CD4-positive, alpha-beta T cell (primary cell): ENCODE measurements at regions not wholly inside any gene's neighbourhood (a gene's known extent, or its start where the extent isn't known, plus 50 kb on each side); places are given as distances from the start of the nearest gene placed in this dataset.

Source experiments
- ATAC-seq: fragments of 200-7000 bp; cut with Tn5 transposase; one replicate; pipeline ENCODE4 v1.10.0; 2022; ENCODE audit warnings: mild to moderate bottlenecking; ENCODE audit not compliant: poor library complexity
- CTCF ChIA-PET: fragments of 350-600 bp; sonication (Branson Sonifier 250); formaldehyde crosslinking; loops from one replicate; lab custom pipeline; 2021; ENCODE audit warnings: antibody characterized with exemption, inconsistent platforms; lab: Charles Lee
- POLR2A ChIA-PET: fragments of 350-600 bp; sonication (Branson Sonifier 250); formaldehyde crosslinking; loops from one replicate; lab custom pipeline; 2021; ENCODE audit warnings: antibody characterized with exemption, inconsistent platforms; lab: Charles Lee
- DNase-seq, 14 experiments: peaks; one replicate each; pipeline ENCODE4 v3.0.0-alpha.2; 2013 to 2020; ENCODE audit warnings: mixed read lengths in 2 of 14
- H3K27ac ChIP-seq, 2 donors: one replicate each; pipeline versions ENCODE4 v1.5.1 to v1.7.0; 2013; ENCODE audit warnings: low read length in 2 of 2, low read depth in 1 of 2, mild to moderate bottlenecking in 1 of 2
- H3K27me3 ChIP-seq, 2 experiments: 1 replicate in 1 of 2; 2 replicates in 1 of 2; pipeline versions ENCODE4 v1.6.1 to v1.7.0; 2013; ENCODE audit warnings: low read length in 2 of 2, control low read depth in 1 of 2, mild to moderate bottlenecking in 1 of 2, moderate library complexity in 1 of 2; ENCODE audit not compliant: insufficient read depth in 2 of 2, control insufficient read depth in 1 of 2
- H3K36me3 ChIP-seq: one replicate; pipeline ENCODE4 v1.6.1; 2013; ENCODE audit warnings: low read length, control low read depth; ENCODE audit not compliant: insufficient read depth
- H3K4me1 ChIP-seq: one replicate; pipeline ENCODE4 v1.6.1; 2013; ENCODE audit warnings: low read length, control low read depth; ENCODE audit not compliant: insufficient read depth
- H3K4me3 ChIP-seq: one replicate; pipeline ENCODE4 v1.5.1; 2013; ENCODE audit warnings: mild to moderate bottlenecking, low read length, moderate library complexity
- H3K9me3 ChIP-seq, 2 experiments: 1 replicate in 1 of 2; 2 replicates in 1 of 2; pipeline versions ENCODE4 v1.6.1 to v1.7.0; 2013; ENCODE audit warnings: low read length in 2 of 2, mild to moderate bottlenecking in 2 of 2, control low read depth in 1 of 2, moderate library complexity in 1 of 2; ENCODE audit not compliant: control insufficient read depth in 1 of 2, insufficient read depth in 1 of 2
- H3K27ac Mint-ChIP-seq: one replicate; pipeline ENCODE4 v1.8.0; 2020; ENCODE audit warnings: mixed read lengths
- H3K27me3 Mint-ChIP-seq: one replicate; pipeline ENCODE4 v1.8.0; 2021; ENCODE audit warnings: mixed read lengths
- H3K36me3 Mint-ChIP-seq: one replicate; pipeline ENCODE4 v1.8.0; 2021; ENCODE audit warnings: low read depth, mixed read lengths
- H3K4me1 Mint-ChIP-seq: one replicate; pipeline ENCODE4 v1.8.0; 2021; ENCODE audit warnings: low read depth, mixed read lengths
- H3K4me3 Mint-ChIP-seq: one replicate; pipeline ENCODE4 v1.8.0; 2020; ENCODE audit warnings: mild to moderate bottlenecking, mixed read lengths
- H3K9me3 Mint-ChIP-seq: one replicate; pipeline ENCODE4 v1.8.0; 2020; ENCODE audit warnings: mixed read lengths
- CTCF ChIP-seq: fragments of 200-600 bp; IDR thresholded peaks from one replicate; pipeline ENCODE4 v1.8.0; 2022; ENCODE audit warnings: antibody characterized with exemption, mild to moderate bottlenecking
- intact Hi-C, 2 experiments: fragments of 100-400 bp; cut with DNase I in 1 of 2; cut with micrococcal nuclease in 1 of 2; formaldehyde crosslinking; loops; one replicate each; pipeline versions ENCODE4 v1.15.1 to v1.9.0; 2023 to 2025; cut with DNase I, micrococcal nuclease

- Mint-ChIP-seq H3K4me1 (peaks cover 29% of the 10 kb centered on the region), H3K27me3 (no peaks in the 10 kb centered on the region), H3K9me3 (peaks cover 3% of the 10 kb centered on the region), H3K4me3 (no peak overlapping the region), H3K36me3 (peaks cover 9% of the 10 kb centered on the region), H3K27ac (peak overlapping the region; percentile 95)
- no peak for TF ChIP-seq CTCF
- DNase-seq (no peak), ATAC-seq (no peak)
- Histone ChIP-seq H3K4me1 (peaks cover 16% of the 10 kb centered on the region), H3K36me3 (no peaks in the 10 kb centered on the region), H3K9me3 (peaks cover 0 to under 1% of the 10 kb centered on the region in 2 experiments), H3K4me3 (no peak overlapping the region), H3K27me3 (no peaks in the 10 kb centered on the region), H3K27ac (no peak overlapping the region)
- intact Hi-C loops, result loop anchor here (2.0 to 10.0 kb wide), 6 partner anchors 80 to 643 kb away; partner anchors contain the start of gene TSC22D1 (in 1 of the 2)
- ChIA-PET CTCF (no interaction called here), POLR2A (interaction anchor here (0.6 kb wide), 1 partner anchor 81 kb away, joined by 3 read pairs; no protein-coding TSS in a partner anchor)
Observed at GRCh38 chr13:44271915-44272341, 101.7 kb upstream of the SERP2 start.

- Histone ChIP-seq H3K27me3 (no peaks in the 10 kb centered on the region), H3K4me3 (no peak overlapping the region), H3K27ac (no peak overlapping the region), H3K9me3 (no peaks in the 10 kb centered on the region), H3K4me1 (peaks cover 18% of the 10 kb centered on the region), H3K36me3 (no peaks in the 10 kb centered on the region)
- Mint-ChIP-seq H3K36me3 (peaks cover 11% of the 10 kb centered on the region), H3K4me3 (no peak overlapping the region), H3K4me1 (peaks cover 31% of the 10 kb centered on the region), H3K27me3 (no peaks in the 10 kb centered on the region), H3K27ac (peak overlapping the region; percentile 95), H3K9me3 (peaks cover 4% of the 10 kb centered on the region)
- DNase-seq (no peak), ATAC-seq (no peak)
- TF ChIP-seq CTCF, result no peak
- POLR2A ChIA-PET, result interaction anchor here (0.6 to 2.2 kb wide), 2 partner anchors 80 to 164 kb away, joined by 3 to 13 read pairs; no protein-coding TSS in a partner anchor
- intact Hi-C loops, result loop anchor here (2.0 to 10.0 kb wide), 6 partner anchors 80 to 642 kb away; partner anchors contain the start of gene TSC22D1 (in 1 of the 2)
- CTCF ChIA-PET, result interaction anchor here (0.7 kb wide), 1 partner anchor 155 kb away, joined by 3 read pairs; no protein-coding TSS in a partner anchor
Observed at GRCh38 chr13:44272692-44273091, 100.9 kb upstream of the SERP2 start.

GRCh38 chr13:44273216-44273615, 100.4 kb upstream of the SERP2 start:
- Histone ChIP-seq H3K27ac (no peak overlapping the region), H3K4me3 (no peak overlapping the region), H3K27me3 (no peaks in the 10 kb centered on the region), H3K4me1 (peaks cover 22% of the 10 kb centered on the region), H3K9me3 (no peaks in the 10 kb centered on the region), H3K36me3 (no peaks in the 10 kb centered on the region)
- DNase-seq (no peak), ATAC-seq (no peak)
- intact Hi-C loops, result loop anchor here (2.0 to 10.0 kb wide), 6 partner anchors 81 to 642 kb away; partner anchors contain the start of gene TSC22D1 (in 1 of the 2)
- Mint-ChIP-seq H3K4me3 (no peak overlapping the region), H3K9me3 (peaks cover 7% of the 10 kb centered on the region), H3K27ac (peak overlapping the region; percentile 95), H3K36me3 (peaks cover 16% of the 10 kb centered on the region), H3K27me3 (no peaks in the 10 kb centered on the region), H3K4me1 (peaks cover 36% of the 10 kb centered on the region)
- CTCF ChIA-PET, result interaction anchor here (0.7 to 1.1 kb wide), 2 partner anchors 8 to 155 kb away, joined by 3 read pairs; no protein-coding TSS in a partner anchor
- POLR2A ChIA-PET, result interaction anchor here (2.2 to 2.6 kb wide), 3 partner anchors 132 to 394 kb away, joined by 8 to 13 read pairs (median 12); partner anchors contain the start of genes CCDC122 and LACC1
- TF ChIP-seq CTCF, result no peak
